Keratinocyte (primary cell): ENCODE measurements at regions not wholly inside any gene's neighbourhood (a gene's known extent, or its start where the extent isn't known, plus 50 kb on each side); places are given as distances from the start of the nearest gene placed in this dataset.

Experiments
- EZH2 ChIP-seq: IDR thresholded peaks from one replicate; pipeline ENCODE4 v1.6.1; 2012; ENCODE audit warnings: inconsistent platforms, mild to moderate bottlenecking, low read length, moderate library complexity
- TF ChIP-seq, protein P1 (sequence below), 3 experiments: IDR thresholded peaks in 1 of 3; conservative IDR thresholded peaks in 1 of 3; optimal IDR thresholded peaks in 1 of 3; 2 replicates in 2 of 3; 3 replicates in 1 of 3; pipeline versions ENCODE3 to v1.5.1; 2011; ENCODE audit warnings: low read length in 3 of 3, mild to moderate bottlenecking in 3 of 3, moderate library complexity in 2 of 3, control low read depth in 1 of 3, inconsistent platforms in 1 of 3; ENCODE audit not compliant: insufficient read depth in 2 of 3; ENCODE audit errors: extremely low read depth in 1 of 3

GRCh38 chr2:155157065-155157464 is 458.6 kb downstream of the KCNJ3 start:
- TF ChIP-seq, protein P1, sequence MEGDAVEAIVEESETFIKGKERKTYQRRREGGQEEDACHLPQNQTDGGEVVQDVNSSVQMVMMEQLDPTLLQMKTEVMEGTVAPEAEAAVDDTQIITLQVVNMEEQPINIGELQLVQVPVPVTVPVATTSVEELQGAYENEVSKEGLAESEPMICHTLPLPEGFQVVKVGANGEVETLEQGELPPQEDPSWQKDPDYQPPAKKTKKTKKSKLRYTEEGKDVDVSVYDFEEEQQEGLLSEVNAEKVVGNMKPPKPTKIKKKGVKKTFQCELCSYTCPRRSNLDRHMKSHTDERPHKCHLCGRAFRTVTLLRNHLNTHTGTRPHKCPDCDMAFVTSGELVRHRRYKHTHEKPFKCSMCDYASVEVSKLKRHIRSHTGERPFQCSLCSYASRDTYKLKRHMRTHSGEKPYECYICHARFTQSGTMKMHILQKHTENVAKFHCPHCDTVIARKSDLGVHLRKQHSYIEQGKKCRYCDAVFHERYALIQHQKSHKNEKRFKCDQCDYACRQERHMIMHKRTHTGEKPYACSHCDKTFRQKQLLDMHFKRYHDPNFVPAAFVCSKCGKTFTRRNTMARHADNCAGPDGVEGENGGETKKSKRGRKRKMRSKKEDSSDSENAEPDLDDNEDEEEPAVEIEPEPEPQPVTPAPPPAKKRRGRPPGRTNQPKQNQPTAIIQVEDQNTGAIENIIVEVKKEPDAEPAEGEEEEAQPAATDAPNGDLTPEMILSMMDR (optimal IDR thresholded peaks at IDR 0.05 in 1 of 3, IDR thresholded peaks at IDR 0.05 in 1 of 3, conservative IDR thresholded peaks at IDR 0.05 in 1 of 3; ENCODE audit: extremely low read depth in 1 of 3, insufficient read depth in 2 of 3, low read length in 3 of 3), result no peak
- no peak for TF ChIP-seq EZH2
